ENCODE measurements at regions not wholly inside any gene's neighbourhood (a gene's known extent, or its start where the extent isn't known, plus 50 kb on each side); places are given as distances from the start of the nearest gene placed in this dataset.

GRCh38 chr2:223114170-223114569 lies 62.2 kb downstream of the KCNE4 start:
- no peak overlapping the region for H4K5ac ChIP-seq (ENCODE audit: low read depth, low read length)
- WGBS, 2 experiments (ENCODE audit: extremely low coverage in 2 of 2, insufficient read length in 1 of 2), result no CpG with 5 or more reads among the region's 3 CpGs
- dilution Hi-C loops (cut with HindIII; ENCODE audit: low sequenced_read_pairs, unreplicated experiment) (no loop called here), intact Hi-C loops (cut with micrococcal nuclease) (no loop called here), in situ Hi-C loops (cut with MboI; ENCODE audit: low sequenced_read_pairs) (no loop called here)
- no peaks in the 10 kb centered on the region for H4K20me1 ChIP-seq (ENCODE audit: insufficient read depth, low read length)
- ChIA-PET POLR2A (ENCODE audit: unreplicated experiment) (no interaction called here), CTCF (no interaction called here)
- no peak for ATAC-seq (ENCODE audit: low read depth)
- no peaks in the 10 kb centered on the region for H3K4me1 ChIP-seq (ENCODE audit: control insufficient read depth, insufficient read depth, low read length)
- H3K36me3 ChIP-seq (ENCODE audit: control insufficient read depth, insufficient read depth, low read length), result no peaks in the 10 kb centered on the region
- no peak overlapping the region for H2BK120ac ChIP-seq (ENCODE audit: low read depth, low read length)
- H3K14ac ChIP-seq (replicated peaks; ENCODE audit: low read depth, low read length), result no peak overlapping the region
- no peaks in the 10 kb centered on the region; the same call in 1 of the 2 replicates for H3K27me3 ChIP-seq (ENCODE audit: control insufficient read depth, insufficient read depth, low read length)
- H2BK15ac ChIP-seq (ENCODE audit: low read depth, low read length), result no peak overlapping the region
- H3K18ac ChIP-seq (ENCODE audit: low read depth, low read length), result no peak overlapping the region
- no peak overlapping the region for H4K8ac ChIP-seq (ENCODE audit: low read depth in 2 of 2, low read length in 2 of 2)
- no peak overlapping the region for H3K56ac ChIP-seq (ENCODE audit: extremely low read depth, insufficient read depth, low read length)
- no TSS peak for BruUV-seq (replicated peaks)
- H3K27ac ChIP-seq (ENCODE audit: insufficient read depth, low read length), result no peak overlapping the region
- H3K4me2 ChIP-seq (ENCODE audit: low read depth, low read length), result no peak overlapping the region
- H2AK5ac ChIP-seq (ENCODE audit: low read depth, low read length), result no peak overlapping the region
- H4K91ac ChIP-seq (ENCODE audit: insufficient read depth, low read depth, low read length), result no peak overlapping the region
- no peaks in the 10 kb centered on the region for H3K9me1 ChIP-seq (ENCODE audit: insufficient read depth, low read length)
- H3K9me3 ChIP-seq (ENCODE audit: control insufficient read depth, insufficient read depth, low read length), result no peaks in the 10 kb centered on the region
- no peak overlapping the region for H2BK5ac ChIP-seq (ENCODE audit: low read depth, low read length, poor library complexity, severe bottlenecking)
- TF ChIP-seq SMC3 (IDR thresholded peaks at IDR 0.05; ENCODE audit: low read depth, low read length) (no peak), RCOR1 (IDR thresholded peaks at IDR 0.05; ENCODE audit: insufficient replicate concordance, low read length) (no peak), MAFK (IDR thresholded peaks at IDR 0.05; ENCODE audit: low read depth, low read length) (no peak), FOS (IDR thresholded peaks at IDR 0.05; ENCODE audit: low read depth, low read length) (no peak), RAD21 (IDR thresholded peaks at IDR 0.05; ENCODE audit: low read length) (no peak), USF2 (IDR thresholded peaks at IDR 0.05; ENCODE audit: low read depth, low read length) (no peak), MAZ (IDR thresholded peaks at IDR 0.05; ENCODE audit: borderline replicate concordance, low read depth, low read length) (no peak), CTCF (conservative IDR thresholded peaks at IDR 0.05; ENCODE audit: low read depth, low read length) (no peak), BHLHE40 (IDR thresholded peaks at IDR 0.05; ENCODE audit: low read depth, low read length) (no peak), CEBPB (IDR thresholded peaks at IDR 0.05; ENCODE audit: low read depth, low read length) (no peak), RFX5 (IDR thresholded peaks at IDR 0.05; ENCODE audit: low read depth, low read length) (no peak), MXI1 (IDR thresholded peaks at IDR 0.05; ENCODE audit: borderline replicate concordance, low read depth, low read length) (no peak)
- no peaks in the 10 kb centered on the region for H3K79me1 ChIP-seq (ENCODE audit: low read depth in 1 of 2, low read length in 2 of 2)
- H3K4me3 ChIP-seq (ENCODE audit: insufficient read depth, low read depth, low read length), result no peak overlapping the region
- DNase-seq, result no peak
- no peak overlapping the region for H3K4ac ChIP-seq (ENCODE audit: low read depth, low read length)
- no peak overlapping the region for H2AFZ ChIP-seq (replicated peaks; ENCODE audit: low read length, poor library complexity)
- H2BK20ac ChIP-seq (ENCODE audit: low read depth, low read length), result no peak overlapping the region
- no peak overlapping the region for H2AK9ac ChIP-seq (replicated peaks; ENCODE audit: low read depth, low read length, poor library complexity)
- H3K9ac ChIP-seq (ENCODE audit: low read depth, low read length), result no peak overlapping the region
- H3K23ac ChIP-seq (ENCODE audit: low read depth, low read length), result no peak overlapping the region

Measured in IMR-90 (cell line).